HL-60 (cell line): ENCODE measurements at regions not wholly inside any gene's neighbourhood (a gene's known extent, or its start where the extent isn't known, plus 50 kb on each side); places are given as distances from the start of the nearest gene placed in this dataset.

Experiments
- DNase-seq, 2 experiments: peaks; one replicate each; pipeline ENCODE4 v3.0.0-alpha.2; 2010 to 2020; ENCODE audit warnings: low read depth in 1 of 2, low spot score in 1 of 2
- H3K27ac ChIP-seq: fragments of 250-450 bp; sonication (Bioruptor Pico); replicated peaks from 2 replicates; pipeline ENCODE4 v1.5.1; 2020; ENCODE audit warnings: mild to moderate bottlenecking, moderate library complexity
- H3K27me3 ChIP-seq: fragments of 250-450 bp; sonication (Bioruptor Pico); 2 replicates; pipeline ENCODE4 v1.5.1; 2021; ENCODE audit warnings: mild to moderate bottlenecking, moderate library complexity; ENCODE audit not compliant: insufficient read depth, poor library complexity, severe bottlenecking
- H3K4me3 ChIP-seq: replicated peaks from 2 replicates; pipeline ENCODE4 v1.5.1; 2011; ENCODE audit warnings: mild to moderate bottlenecking, control low read depth, low read length; ENCODE audit not compliant: insufficient read depth
- CTCF ChIP-seq: IDR thresholded peaks from one replicate; pipeline ENCODE4 v1.5.1; 2011; ENCODE audit warnings: low read length, control low read depth, inconsistent platforms; ENCODE audit not compliant: insufficient read depth
- GABPA ChIP-seq: IDR thresholded peaks from 2 replicates; pipeline ENCODE4 v1.6.1; 2012; ENCODE audit warnings: low read depth
- POLR2AphosphoS5 ChIP-seq: IDR thresholded peaks from 2 replicates; pipeline ENCODE4 v1.6.1; 2012; ENCODE audit warnings: low read depth
- REST ChIP-seq: IDR thresholded peaks from 2 replicates; pipeline ENCODE4 v1.6.1; 2012; ENCODE audit warnings: low read depth; ENCODE audit not compliant: insufficient replicate concordance
- SPI1 ChIP-seq: IDR thresholded peaks from 2 replicates; pipeline ENCODE4 v1.6.1; 2012; ENCODE audit warnings: low read depth, mild to moderate bottlenecking, borderline replicate concordance

GRCh38 chrX:39648548-39649254 lies 449.1 kb downstream of the BCOR start:
- no peak for DNase-seq
- no peak overlapping the region for H3K4me3 ChIP-seq
- no peaks in the 10 kb centered on the region for H3K27me3 ChIP-seq
- no peak overlapping the region for H3K27ac ChIP-seq
- TF ChIP-seq POLR2AphosphoS5 (no peak), REST (no peak), GABPA (no peak), CTCF (no peak), SPI1 (no peak)

- TF ChIP-seq CTCF (no peak), REST (no peak), POLR2AphosphoS5 (no peak), GABPA (no peak), SPI1 (no peak)
- Histone ChIP-seq H3K27me3 (no peaks in the 10 kb centered on the region), H3K27ac (no peak overlapping the region), H3K4me3 (no peak overlapping the region)
- no peak for DNase-seq
Observed at GRCh38 chrX:39650768-39651347, 446.9 kb downstream of the BCOR start.

GRCh38 chrX:39652336-39652735 lies 445.4 kb downstream of the BCOR start:
- no peak overlapping the region for H3K27ac ChIP-seq
- TF ChIP-seq SPI1: no peak
- H3K27me3 ChIP-seq: no peaks in the 10 kb centered on the region
- no peak overlapping the region for H3K4me3 ChIP-seq
- DNase-seq: peak in 1 of 2 experiments; percentile 21

- Histone ChIP-seq H3K27ac (no peak overlapping the region), H3K4me3 (no peak overlapping the region), H3K27me3 (no peaks in the 10 kb centered on the region)
- no peak for DNase-seq
- no peak for TF ChIP-seq REST
- no peak for TF ChIP-seq CTCF
- no peak for TF ChIP-seq POLR2AphosphoS5
- TF ChIP-seq SPI1: no peak
- TF ChIP-seq GABPA: no peak
Observed at GRCh38 chrX:39653691-39654090, 444.1 kb downstream of the BCOR start.
